OCI-LY3 (cell line): ENCODE measurements at regions not wholly inside any gene's neighbourhood (a gene's known extent, or its start where the extent isn't known, plus 50 kb on each side); places are given as distances from the start of the nearest gene placed in this dataset.

Source experiments
- H2AFZ ChIP-seq: fragments of 200-600, 300-600 bp; shearing (Covaris generic); 2 replicates; pipeline ENCODE4 v1.6.0; 2014; ENCODE audit warnings: antibody characterized with exemption, low read depth, low read length
- H3K27ac ChIP-seq: fragments of 200-600, 300-600 bp; sonication (generic); 2 replicates; pipeline ENCODE4 v1.5.1; 2014; ENCODE audit warnings: mild to moderate bottlenecking, low read length, moderate library complexity, mixed read lengths
- H3K27me3 ChIP-seq: fragments of 200-600, 300-600 bp; sonication (generic); 2 replicates; pipeline ENCODE4 v1.6.1; 2014; ENCODE audit warnings: low read depth, low read length, mixed read lengths
- H3K36me3 ChIP-seq: fragments of 200-600, 300-600 bp; sonication (generic); replicated peaks from 2 replicates; pipeline ENCODE3; 2014; ENCODE audit warnings: low read depth, low read length, mixed read lengths
- H3K4me1 ChIP-seq: fragments of 300-600, 200-600 bp; sonication (generic); 2 replicates; pipeline ENCODE4 v1.6.1; 2014; ENCODE audit warnings: low read length, mixed read lengths
- H3K4me2 ChIP-seq: fragments of 200-600, 300-600 bp; sonication (generic); 2 replicates; pipeline ENCODE4 v1.6.1; 2014; ENCODE audit warnings: low read length, mixed read lengths
- H3K4me3 ChIP-seq: fragments of 300-600, 200-600 bp; sonication (generic); 2 replicates; pipeline ENCODE4 v1.5.1; 2014; ENCODE audit warnings: antibody characterized with exemption, mild to moderate bottlenecking, low read length, moderate library complexity
- H3K79me2 ChIP-seq: fragments of 300-600, 200-600 bp; shearing (Covaris generic); 2 replicates; pipeline ENCODE4 v1.6.1; 2014; ENCODE audit warnings: mild to moderate bottlenecking, low read length, mixed read lengths
- H3K9ac ChIP-seq: fragments of 300-600, 200-600 bp; shearing (Covaris generic); 2 replicates; pipeline ENCODE4 v1.6.0; 2014; ENCODE audit warnings: mild to moderate bottlenecking, low read length, moderate library complexity
- H3K9me3 ChIP-seq: fragments of 200-600, 300-600 bp; shearing (Covaris generic); 2 replicates; pipeline ENCODE4 v1.6.1; 2014; ENCODE audit warnings: low read length, mixed read lengths; ENCODE audit not compliant: insufficient read depth
- H4K20me1 ChIP-seq: fragments of 200-600, 300-600 bp; sonication (generic); 2 replicates; pipeline ENCODE4 v1.6.1; 2016; ENCODE audit warnings: low read length, mixed read lengths; ENCODE audit not compliant: insufficient read depth
- EZH2phosphoT487 ChIP-seq: fragments of 200-600 bp; shearing (Covaris generic); IDR thresholded peaks from 2 replicates; pipeline ENCODE4 v1.6.1; 2018; ENCODE audit warnings: antibody characterized with exemption, mixed run types, low read depth
- TF ChIP-seq, protein P1 (sequence below): fragments of 200-600, 300-600 bp; sonication (generic); IDR thresholded peaks from 2 replicates; pipeline ENCODE4 v1.5.1; 2014; ENCODE audit warnings: antibody characterized with exemption, low read length, low read depth

DNA sequence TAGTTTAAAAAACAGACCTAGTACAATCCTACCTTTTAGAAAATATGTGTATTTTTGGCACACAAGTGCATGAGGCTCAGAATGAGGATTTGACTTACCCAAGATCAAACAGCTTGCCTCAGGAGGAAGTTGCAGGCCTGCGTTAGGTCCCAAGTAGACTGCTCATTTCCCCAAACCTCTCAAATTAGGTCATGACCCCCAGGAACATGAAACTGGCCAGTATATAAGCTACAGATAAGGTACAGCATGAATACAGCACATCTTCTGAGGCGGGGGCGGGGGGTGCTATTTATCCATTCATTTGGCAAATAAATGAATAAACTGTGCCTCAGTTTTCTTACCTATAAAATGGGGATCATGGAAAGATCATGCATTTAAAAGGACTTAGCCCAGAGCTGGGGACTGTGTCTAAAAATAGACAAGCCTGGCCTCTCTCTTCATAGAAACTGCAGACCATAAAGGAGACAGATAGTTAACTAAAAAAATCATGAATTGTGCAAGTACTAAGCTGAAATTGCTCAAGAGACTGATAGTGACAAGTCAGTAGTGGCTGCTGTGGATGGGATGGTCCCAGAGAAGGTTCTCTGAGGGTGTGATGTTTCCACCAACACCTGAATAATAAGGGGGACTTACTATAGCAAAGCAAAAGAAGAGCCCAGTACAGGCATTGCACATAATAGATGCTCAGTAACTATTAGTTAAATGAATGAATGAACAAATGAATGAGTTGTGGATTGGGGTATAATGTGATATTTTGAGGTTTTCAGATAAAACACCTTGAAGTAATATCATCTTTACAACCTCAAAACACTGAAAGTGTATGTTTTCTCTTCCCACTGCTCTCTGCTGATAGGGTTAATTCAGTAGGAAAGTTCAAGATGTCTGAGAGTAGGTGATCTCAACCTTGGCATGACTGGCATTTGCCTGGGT, 258.5 kb upstream of the PROK2 start:
- Histone ChIP-seq H3K79me2 (no peaks in the 10 kb centered on the region), H3K27ac (no peak overlapping the region), H3K36me3 (no peaks in the 10 kb centered on the region), H4K20me1 (peaks cover 6% of the 10 kb centered on the region; the same call in 1 of the 2 replicates), H3K4me2 (no peak overlapping the region), H3K4me1 (peaks cover 9% of the 10 kb centered on the region), H2AFZ (no peak overlapping the region), H3K9me3 (no peaks in the 10 kb centered on the region), H3K27me3 (peaks cover 49% of the 10 kb centered on the region), H3K9ac (no peak overlapping the region), H3K4me3 (no peak overlapping the region)
- no peak for TF ChIP-seq EZH2phosphoT487
- TF ChIP-seq, protein P1, sequence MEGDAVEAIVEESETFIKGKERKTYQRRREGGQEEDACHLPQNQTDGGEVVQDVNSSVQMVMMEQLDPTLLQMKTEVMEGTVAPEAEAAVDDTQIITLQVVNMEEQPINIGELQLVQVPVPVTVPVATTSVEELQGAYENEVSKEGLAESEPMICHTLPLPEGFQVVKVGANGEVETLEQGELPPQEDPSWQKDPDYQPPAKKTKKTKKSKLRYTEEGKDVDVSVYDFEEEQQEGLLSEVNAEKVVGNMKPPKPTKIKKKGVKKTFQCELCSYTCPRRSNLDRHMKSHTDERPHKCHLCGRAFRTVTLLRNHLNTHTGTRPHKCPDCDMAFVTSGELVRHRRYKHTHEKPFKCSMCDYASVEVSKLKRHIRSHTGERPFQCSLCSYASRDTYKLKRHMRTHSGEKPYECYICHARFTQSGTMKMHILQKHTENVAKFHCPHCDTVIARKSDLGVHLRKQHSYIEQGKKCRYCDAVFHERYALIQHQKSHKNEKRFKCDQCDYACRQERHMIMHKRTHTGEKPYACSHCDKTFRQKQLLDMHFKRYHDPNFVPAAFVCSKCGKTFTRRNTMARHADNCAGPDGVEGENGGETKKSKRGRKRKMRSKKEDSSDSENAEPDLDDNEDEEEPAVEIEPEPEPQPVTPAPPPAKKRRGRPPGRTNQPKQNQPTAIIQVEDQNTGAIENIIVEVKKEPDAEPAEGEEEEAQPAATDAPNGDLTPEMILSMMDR, result no peak

DNA sequence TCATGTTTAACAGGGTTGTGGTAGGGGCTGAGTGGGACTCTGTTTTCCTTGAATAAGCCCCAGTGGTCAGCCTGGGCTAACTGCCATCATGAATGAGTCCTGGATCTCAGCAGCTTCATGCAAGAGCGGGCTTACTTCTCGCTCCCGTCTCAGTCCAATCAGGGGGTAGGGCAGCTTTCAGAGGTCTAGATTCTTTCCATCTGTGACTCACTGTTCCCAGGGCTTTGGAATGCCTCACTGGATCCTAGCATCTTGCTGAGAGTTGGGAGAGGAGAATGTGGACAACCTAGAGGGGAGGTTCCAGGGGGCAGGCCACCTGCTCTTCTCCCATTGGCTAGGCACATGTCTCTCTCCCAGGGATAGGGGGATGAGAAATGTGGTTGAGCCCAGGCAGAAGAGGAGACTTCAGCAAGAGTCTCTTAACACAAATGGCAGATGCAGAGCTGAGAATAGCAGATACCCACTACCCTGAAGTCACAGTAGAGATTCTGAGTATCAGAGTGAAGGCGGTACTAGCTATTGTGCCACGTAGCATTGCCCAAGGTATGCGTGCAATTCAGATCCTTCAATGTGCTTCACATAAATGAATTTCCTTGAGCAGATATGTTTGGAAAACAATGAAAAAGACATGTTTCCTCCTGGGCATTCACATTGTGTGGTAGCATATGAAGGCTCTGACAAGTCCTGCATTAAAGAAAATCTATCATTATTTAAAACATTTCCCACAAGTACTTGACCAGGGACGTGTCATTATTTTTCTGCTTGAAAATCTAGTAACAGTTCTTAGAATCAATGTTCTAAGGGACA, 257.7 kb upstream of the PROK2 start:
- no peaks in the 10 kb centered on the region for H3K36me3 ChIP-seq
- no peaks in the 10 kb centered on the region for H3K9me3 ChIP-seq
- H3K4me1 ChIP-seq, result peaks cover 9% of the 10 kb centered on the region
- H3K79me2 ChIP-seq, result no peaks in the 10 kb centered on the region
- no peak overlapping the region for H3K4me2 ChIP-seq
- H4K20me1 ChIP-seq, result peaks cover 6% of the 10 kb centered on the region; the same call in 1 of the 2 replicates
- no peak overlapping the region for H3K4me3 ChIP-seq
- H3K9ac ChIP-seq, result no peak overlapping the region
- H3K27ac ChIP-seq, result no peak overlapping the region
- H2AFZ ChIP-seq, result no peak overlapping the region
- H3K27me3 ChIP-seq, result peaks cover 53% of the 10 kb centered on the region
- TF ChIP-seq, protein P1, result no peak
- no peak for TF ChIP-seq EZH2phosphoT487

DNA sequence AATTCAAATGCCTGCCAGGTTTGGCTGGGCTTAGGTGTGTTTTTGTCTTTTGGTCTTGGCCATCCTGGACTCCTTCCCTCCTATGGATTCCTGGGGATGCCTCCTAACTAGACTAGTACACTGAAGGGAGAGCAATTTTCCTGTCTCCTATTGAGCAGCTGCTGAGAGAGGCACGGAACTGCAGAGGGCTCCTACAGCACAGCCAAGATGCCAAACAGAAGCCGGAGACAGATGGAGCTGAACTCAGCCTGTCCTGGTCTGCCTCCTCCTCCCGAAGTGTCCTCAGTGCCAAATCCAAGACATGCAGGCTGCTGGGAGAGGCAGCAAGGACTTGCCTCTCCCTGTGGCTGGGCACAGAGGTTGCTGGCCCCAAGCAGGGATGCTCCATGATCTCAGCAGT, 256.6 kb upstream of the PROK2 start:
- Histone ChIP-seq H3K4me2 (no peak overlapping the region), H3K9me3 (no peaks in the 10 kb centered on the region), H3K4me1 (peaks cover 9% of the 10 kb centered on the region), H3K36me3 (no peaks in the 10 kb centered on the region), H3K27me3 (peaks cover 60% of the 10 kb centered on the region), H3K9ac (no peak overlapping the region), H3K79me2 (no peaks in the 10 kb centered on the region), H4K20me1 (peaks cover 6% of the 10 kb centered on the region; the same call in 1 of the 2 replicates), H3K4me3 (no peak overlapping the region), H2AFZ (no peak overlapping the region), H3K27ac (no peak overlapping the region)
- TF ChIP-seq EZH2phosphoT487, result no peak
- TF ChIP-seq, protein P1, result no peak

DNA sequence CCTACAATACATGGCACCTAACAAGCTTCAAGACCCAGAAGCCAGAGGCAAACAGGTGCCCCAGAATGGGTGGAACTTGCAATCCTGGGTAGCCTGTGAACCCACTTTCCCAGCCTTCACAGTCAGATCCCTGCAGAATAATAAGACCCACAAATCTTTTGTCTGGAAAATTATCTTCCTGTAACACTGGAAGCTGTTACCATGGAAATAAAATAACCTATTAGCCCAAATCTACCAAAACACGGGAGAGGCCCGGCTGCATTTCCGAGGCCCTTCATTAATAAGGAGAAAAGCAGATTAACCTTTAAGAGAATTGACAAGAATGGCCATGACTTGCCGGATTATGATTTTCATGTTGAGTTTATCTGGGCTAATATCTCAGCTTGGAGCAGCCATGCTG, 256.1 kb upstream of the PROK2 start:
- peaks cover 6% of the 10 kb centered on the region; the same call in 1 of the 2 replicates for H4K20me1 ChIP-seq
- no peak overlapping the region for H3K4me3 ChIP-seq
- TF ChIP-seq, protein P1, result no peak
- no peak for TF ChIP-seq EZH2phosphoT487
- no peaks in the 10 kb centered on the region for H3K79me2 ChIP-seq
- H3K36me3 ChIP-seq, result no peaks in the 10 kb centered on the region
- H3K9ac ChIP-seq, result no peak overlapping the region
- peaks cover 63% of the 10 kb centered on the region for H3K27me3 ChIP-seq
- H3K27ac ChIP-seq, result no peak overlapping the region
- H3K9me3 ChIP-seq, result no peaks in the 10 kb centered on the region
- H2AFZ ChIP-seq, result no peak overlapping the region
- peaks cover 9% of the 10 kb centered on the region for H3K4me1 ChIP-seq
- no peak overlapping the region for H3K4me2 ChIP-seq
